IMR-90 (cell line): ENCODE measurements at regions not wholly inside any gene's neighbourhood (a gene's known extent, or its start where the extent isn't known, plus 50 kb on each side); places are given as distances from the start of the nearest gene placed in this dataset.
"Not testable (repeated sequence)": the region's sequence is repeated elsewhere in the genome, so short reads cannot be mapped to it uniquely, and the experiment has no call there.

Experiments
- ATAC-seq: fragments of 200-7000 bp; cut with Tn5 transposase; 2 replicates; pipeline ENCODE4 v1.9.1; 2020; ENCODE audit warnings: low read depth, mild to moderate bottlenecking, moderate library complexity
- BruUV-seq: library from RNA; stranded (reverse); fragments of 400-500 nt; replicated peaks from 2 replicates; lab custom pipeline; 2021; lab: Mats Ljungman, UMichigan
- CTCF ChIA-PET: fragments of 300-600 bp; formaldehyde crosslinking; extraction: SDS; loops from one replicate; lab custom pipeline; 2021; ENCODE audit warnings: antibody characterized with exemption; lab: Yijun Ruan, JAX
- POLR2A ChIA-PET: fragments of 300-600 bp; sonication (Branson Sonifier 250); formaldehyde crosslinking; loops from one replicate; lab custom pipeline; 2022; ENCODE audit warnings: antibody characterized with exemption; ENCODE audit not compliant: unreplicated experiment; lab: Charles Lee
- DNase-seq: peaks from one replicate; pipeline ENCODE4 v3.0.0; 2013
- H2AFZ ChIP-seq: replicated peaks from 2 replicates; pipeline ENCODE3; 2013; ENCODE audit warnings: low read length, mild to moderate bottlenecking; ENCODE audit not compliant: poor library complexity
- H2AK5ac ChIP-seq: 2 replicates; pipeline ENCODE4 v1.6.1; 2013; ENCODE audit warnings: low read depth, low read length, inconsistent platforms
- H2AK9ac ChIP-seq: replicated peaks from 2 replicates; pipeline ENCODE3; 2013; ENCODE audit warnings: mild to moderate bottlenecking, low read depth, low read length, moderate library complexity; ENCODE audit not compliant: poor library complexity
- H2BK120ac ChIP-seq: 2 replicates; pipeline ENCODE4 v1.6.1; 2013; ENCODE audit warnings: low read depth, low read length, inconsistent platforms
- H2BK15ac ChIP-seq: 3 replicates; pipeline ENCODE4 v1.6.1; 2013; ENCODE audit warnings: low read depth, low read length, inconsistent platforms
- H2BK20ac ChIP-seq: 2 replicates; pipeline ENCODE4 v1.6.1; 2013; ENCODE audit warnings: low read depth, mild to moderate bottlenecking, inconsistent platforms, low read length, moderate library complexity
- H2BK5ac ChIP-seq: 2 replicates; pipeline ENCODE4 v1.6.1; 2013; ENCODE audit warnings: mild to moderate bottlenecking, low read depth, low read length, inconsistent platforms; ENCODE audit not compliant: poor library complexity, severe bottlenecking
- H3K14ac ChIP-seq: replicated peaks from 2 replicates; pipeline ENCODE4 v1.6.1; 2013; ENCODE audit warnings: low read depth, low read length, inconsistent platforms
- H3K18ac ChIP-seq: 2 replicates; pipeline ENCODE4 v1.6.1; 2013; ENCODE audit warnings: low read depth, low read length, control low read depth
- H3K23ac ChIP-seq: 2 replicates; pipeline ENCODE4 v1.6.1; 2013; ENCODE audit warnings: low read depth, low read length, inconsistent platforms
- H3K27ac ChIP-seq: 2 replicates; pipeline ENCODE4 v1.5.1; 2013; ENCODE audit warnings: mild to moderate bottlenecking, control low read depth, low read length; ENCODE audit not compliant: insufficient read depth
- H3K27me3 ChIP-seq: 2 replicates; pipeline ENCODE4 v1.6.1; 2013; ENCODE audit warnings: low read length; ENCODE audit not compliant: control insufficient read depth, insufficient read depth
- H3K36me3 ChIP-seq: 2 replicates; pipeline ENCODE4 v1.6.1; 2013; ENCODE audit warnings: low read length, mixed read lengths; ENCODE audit not compliant: control insufficient read depth, insufficient read depth
- H3K4ac ChIP-seq: 2 replicates; pipeline ENCODE4 v1.6.1; 2013; ENCODE audit warnings: low read depth, low read length, inconsistent platforms
- H3K4me1 ChIP-seq: 2 replicates; pipeline ENCODE4 v1.6.1; 2013; ENCODE audit warnings: low read length, mixed read lengths; ENCODE audit not compliant: control insufficient read depth, insufficient read depth
- H3K4me2 ChIP-seq: 2 replicates; pipeline ENCODE4 v1.6.1; 2013; ENCODE audit warnings: low read depth, mild to moderate bottlenecking, control low read depth, low read length, moderate library complexity
- H3K4me3 ChIP-seq: 2 replicates; pipeline ENCODE4 v1.5.1; 2013; ENCODE audit warnings: low read depth, mild to moderate bottlenecking, control low read depth, low read length, moderate library complexity; ENCODE audit not compliant: insufficient read depth
- H3K56ac ChIP-seq: 2 replicates; pipeline ENCODE4 v1.6.1; 2013; ENCODE audit warnings: low read length, inconsistent platforms; ENCODE audit not compliant: insufficient read depth; ENCODE audit errors: extremely low read depth
- H3K79me1 ChIP-seq, 2 experiments: 2 replicates each; pipeline ENCODE4 v1.6.1; 2013; ENCODE audit warnings: low read length in 2 of 2, inconsistent platforms in 1 of 2, low read depth in 1 of 2
- H3K9ac ChIP-seq: 2 replicates; pipeline ENCODE4 v1.6.1; 2013; ENCODE audit warnings: low read depth, low read length, control low read depth
- H3K9me1 ChIP-seq: 2 replicates; pipeline ENCODE4 v1.6.1; 2013; ENCODE audit warnings: low read length, inconsistent platforms; ENCODE audit not compliant: insufficient read depth
- H3K9me3 ChIP-seq: 2 replicates; pipeline ENCODE4 v1.6.1; 2013; ENCODE audit warnings: low read length; ENCODE audit not compliant: control insufficient read depth, insufficient read depth
- H4K20me1 ChIP-seq: 2 replicates; pipeline ENCODE4 v1.6.1; 2013; ENCODE audit warnings: low read length, inconsistent platforms; ENCODE audit not compliant: insufficient read depth
- H4K5ac ChIP-seq: 2 replicates; pipeline ENCODE4 v1.6.1; 2013; ENCODE audit warnings: mild to moderate bottlenecking, low read depth, low read length, control low read depth
- H4K8ac ChIP-seq, 2 experiments: 2 replicates each; pipeline ENCODE4 v1.6.1; 2013; ENCODE audit warnings: low read depth in 2 of 2, low read length in 2 of 2, control low read depth in 1 of 2, inconsistent platforms in 1 of 2
- H4K91ac ChIP-seq: 2 replicates; pipeline ENCODE4 v1.6.1; 2013; ENCODE audit warnings: low read depth, low read length, inconsistent platforms; ENCODE audit not compliant: insufficient read depth
- WGBS, 2 experiments: methylation state at CpG; one replicate each; pipeline versions ENCODE4 v1.1.5 to v1.1.7; 2013; ENCODE audit warnings: missing lambda C conversion rate in 2 of 2; ENCODE audit not compliant: insufficient read length in 1 of 2; ENCODE audit errors: extremely low coverage in 2 of 2; 5-methylcytosine and 5-hydroxymethylcytosine counted together
- dilution Hi-C: fragments of 300-500 bp; cut with HindIII; formaldehyde crosslinking; loops from one replicate; pipeline ENCODE4 v1.14.3; 2018; ENCODE audit warnings: low sequenced_read_pairs; ENCODE audit not compliant: unreplicated experiment
- in situ Hi-C: fragments of 300-500 bp; cut with MboI; formaldehyde crosslinking; loops from 3 replicates; pipeline ENCODE4 v1.14.3; 2019; ENCODE audit warnings: low sequenced_read_pairs, inconsistent platforms, mixed read lengths
- intact Hi-C: fragments of 100-400 bp; cut with micrococcal nuclease; formaldehyde crosslinking; loops from 2 replicates; pipeline ENCODE4 v1.10.0; 2022

GRCh38 chr6:167239470-167239869 is 51.6 kb upstream of the UNC93A start:
- H4K91ac ChIP-seq, DNase-seq, H2BK120ac ChIP-seq, H3K27ac ChIP-seq, H2AK9ac ChIP-seq, H3K4me3 ChIP-seq, H3K23ac ChIP-seq, H3K9ac ChIP-seq, intact Hi-C loops, POLR2A ChIA-PET, H3K36me3 ChIP-seq, H3K4me1 ChIP-seq, H2BK15ac ChIP-seq, H3K18ac ChIP-seq, H3K9me1 ChIP-seq, H2BK5ac ChIP-seq, H2BK20ac ChIP-seq, H2AK5ac ChIP-seq, H3K56ac ChIP-seq, H3K4ac ChIP-seq, H4K8ac ChIP-seq, BruUV-seq, H2AFZ ChIP-seq, H4K20me1 ChIP-seq, H3K14ac ChIP-seq, H3K4me2 ChIP-seq, in situ Hi-C loops, CTCF ChIA-PET, H3K79me1 ChIP-seq, H4K5ac ChIP-seq, dilution Hi-C loops, H3K27me3 ChIP-seq, ATAC-seq: not testable (repeated sequence)
- no CpG with 5 or more reads among the region's 2 CpGs for WGBS, 2 experiments
- peaks cover 36% of the 10 kb centered on the region for H3K9me3 ChIP-seq
